Thyroid gland (tissue), 4 donors: ENCODE measurements at regions not wholly inside any gene's neighbourhood (a gene's known extent, or its start where the extent isn't known, plus 50 kb on each side); places are given as distances from the start of the nearest gene placed in this dataset.

ENCODE experiments used
- DNase-seq, 2 donors: peaks; one replicate each; pipeline ENCODE4 v3.0.0-alpha.2; 2019
- H3K27ac ChIP-seq, 3 donors: fragments of 200-600 bp; sonication (generic); 1 replicate in 2 of 3; 2 replicates in 1 of 3; pipeline ENCODE4 v1.5.1; 2016 to 2019; ENCODE audit warnings: mild to moderate bottlenecking in 1 of 3, moderate library complexity in 1 of 3
- H3K27me3 ChIP-seq: fragments of 200-600 bp; sonication (generic); one replicate; pipeline ENCODE4 v1.5.1; 2019
- H3K36me3 ChIP-seq, 2 donors: fragments of 200-600 bp; sonication (generic); one replicate each; pipeline ENCODE4 v1.5.1; 2016 to 2019
- H3K4me1 ChIP-seq, 2 donors: fragments of 200-600 bp; sonication (generic); one replicate each; pipeline ENCODE4 v1.5.1; 2017 to 2019
- H3K4me3 ChIP-seq, 3 donors: fragments of 200-600 bp; sonication (generic); replicated peaks in 1 of 3; 1 replicate in 2 of 3; 2 replicates in 1 of 3; pipeline ENCODE4 v1.5.1; 2016; ENCODE audit warnings: mild to moderate bottlenecking in 1 of 3
- H3K9me3 ChIP-seq: fragments of 200-600 bp; sonication (generic); one replicate; pipeline ENCODE4 v1.5.1; 2017
- CTCF ChIP-seq, 6 experiments: fragments of 200-600 bp in 3 of 6; fragments of 450-650 bp in 3 of 6; sonication (generic) in 3 of 6; IDR thresholded peaks; one replicate each; pipeline ENCODE4 v1.5.1; 2016 to 2019; ENCODE audit warnings: antibody characterized with exemption in 6 of 6, mild to moderate bottlenecking in 2 of 6, inconsistent platforms in 1 of 6, moderate library complexity in 1 of 6
- POLR2A ChIP-seq, 2 donors: fragments of 450-650 bp; IDR thresholded peaks; one replicate each; pipeline ENCODE4 v1.6.1; 2017; ENCODE audit warnings: antibody characterized with exemption in 2 of 2, mild to moderate bottlenecking in 2 of 2, moderate library complexity in 1 of 2
- WGBS, 2 donors: methylation state at CpG; one replicate each; pipeline ENCODE4 v1.1.5; 2017; 5-methylcytosine and 5-hydroxymethylcytosine counted together
- intact Hi-C: fragments of 100-400 bp; cut with DNase I; formaldehyde crosslinking; loops from one replicate; pipeline ENCODE4 v1.15.1; 2023

- Histone ChIP-seq H3K27ac (no peak overlapping the region), H3K27me3 (no peaks in the 10 kb centered on the region), H3K36me3 (no peaks in the 10 kb centered on the region), H3K9me3 (no peaks in the 10 kb centered on the region), H3K4me1 (no peaks in the 10 kb centered on the region), H3K4me3 (no peak overlapping the region)
- DNase-seq = no peak
- intact Hi-C loops = no loop called here
- TF ChIP-seq POLR2A (IDR thresholded peaks at IDR 0.05) = no peak
- TF ChIP-seq CTCF (IDR thresholded peaks at IDR 0.05) = no peak
- 78 to 89% methylated on average over 4 of the region's 4 CpGs for WGBS, 2 donors
These were observed 1317.5 kb upstream of the CELF4 start for GRCh38 chr18:38883111-38883510.

GRCh38 chr18:38879871-38880270, 1314.3 kb upstream of the CELF4 start:
- Histone ChIP-seq H3K4me1 (no peaks in the 10 kb centered on the region), H3K9me3 (no peaks in the 10 kb centered on the region), H3K27ac (no peak overlapping the region), H3K27me3 (no peaks in the 10 kb centered on the region), H3K4me3 (no peak overlapping the region), H3K36me3 (no peaks in the 10 kb centered on the region)
- WGBS, 2 donors = 88 to 93% methylated on average over 1 of the region's 1 CpG
- TF ChIP-seq CTCF (IDR thresholded peaks at IDR 0.05) = no peak
- TF ChIP-seq POLR2A (IDR thresholded peaks at IDR 0.05) = no peak
- intact Hi-C loops = no loop called here
- no peak for DNase-seq

DNA sequence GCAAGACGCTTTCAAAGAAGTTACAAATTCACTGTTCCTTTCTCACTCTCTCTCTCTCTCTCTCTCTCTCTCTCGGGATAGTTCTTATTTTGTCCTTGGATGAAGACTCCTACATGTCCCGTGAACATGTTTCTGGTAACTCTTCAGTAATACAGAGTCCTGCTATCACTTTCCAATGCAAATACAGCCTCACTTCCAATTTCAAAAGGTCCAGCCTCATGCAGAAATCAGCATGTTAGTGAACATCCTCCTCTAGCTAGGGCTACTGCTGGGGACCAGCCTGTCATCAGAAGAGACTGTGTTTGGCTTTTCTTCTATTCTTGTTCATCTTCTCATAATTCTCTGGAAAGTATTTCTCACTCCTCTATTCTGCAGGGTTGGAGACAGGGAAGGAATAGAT, 1306.7 kb upstream of the CELF4 start:
- no peak for DNase-seq
- intact Hi-C loops = no loop called here
- TF ChIP-seq CTCF (IDR thresholded peaks at IDR 0.05) (no peak), POLR2A (IDR thresholded peaks at IDR 0.05) (no peak)
- H3K4me3 ChIP-seq = no peak overlapping the region
- no peaks in the 10 kb centered on the region for H3K9me3 ChIP-seq
- no peaks in the 10 kb centered on the region for H3K4me1 ChIP-seq
- H3K27ac ChIP-seq = no peak overlapping the region
- WGBS, 2 donors = 74 to 76% methylated on average over 3 of the region's 3 CpGs
- no peaks in the 10 kb centered on the region for H3K27me3 ChIP-seq
- no peaks in the 10 kb centered on the region for H3K36me3 ChIP-seq

DNA sequence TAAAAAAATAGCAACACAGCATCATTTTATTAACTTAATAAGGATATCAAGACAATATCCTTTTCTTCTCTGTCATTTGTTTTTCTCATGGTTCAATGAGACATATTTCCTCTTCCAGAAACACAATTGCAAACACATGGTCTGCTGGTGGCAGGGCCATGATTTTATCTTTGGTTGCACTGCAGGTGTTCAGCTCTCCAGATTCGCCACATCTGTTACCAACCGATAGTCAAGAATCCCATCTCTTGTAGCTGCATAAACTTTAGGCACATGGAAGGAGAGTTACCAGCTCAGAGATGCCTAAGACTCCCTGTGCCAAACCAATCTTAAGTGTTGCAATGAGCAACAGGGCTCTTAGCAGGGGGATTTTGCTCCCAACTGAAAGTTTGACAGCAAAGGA, 1303.2 kb upstream of the CELF4 start:
- TF ChIP-seq CTCF (IDR thresholded peaks at IDR 0.05) = no peak
- Histone ChIP-seq H3K36me3 (no peaks in the 10 kb centered on the region), H3K4me1 (no peaks in the 10 kb centered on the region), H3K27ac (no peak overlapping the region), H3K27me3 (no peaks in the 10 kb centered on the region), H3K4me3 (no peak overlapping the region), H3K9me3 (no peaks in the 10 kb centered on the region)
- intact Hi-C loops = no loop called here
- WGBS, 2 donors = 89 to 90% methylated on average over 2 of the region's 2 CpGs
- DNase-seq = no peak

DNA sequence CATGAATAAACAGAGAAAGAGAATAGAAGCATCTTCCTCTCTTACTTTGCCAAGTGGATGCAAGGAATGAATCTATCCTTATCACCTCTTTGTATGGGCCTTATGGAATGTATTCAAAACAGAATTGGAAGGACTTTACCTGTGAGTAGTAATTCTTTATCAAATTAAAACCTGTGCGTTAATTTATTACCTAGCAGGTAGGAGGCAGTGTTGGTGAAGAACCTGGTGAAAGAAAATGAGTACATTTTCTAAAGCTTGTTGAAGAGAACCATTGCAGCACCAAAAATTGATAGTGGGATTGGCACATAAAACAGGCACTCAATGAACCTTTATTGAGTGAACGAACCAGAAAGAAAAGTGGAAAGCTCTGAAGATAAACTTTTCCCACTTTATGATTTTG, 1302.1 kb upstream of the CELF4 start:
- Histone ChIP-seq H3K4me1 (no peaks in the 10 kb centered on the region), H3K27me3 (no peaks in the 10 kb centered on the region), H3K4me3 (no peak overlapping the region), H3K36me3 (no peaks in the 10 kb centered on the region), H3K9me3 (no peaks in the 10 kb centered on the region), H3K27ac (no peak overlapping the region)
- no peak for TF ChIP-seq CTCF (IDR thresholded peaks at IDR 0.05)
- no peak for TF ChIP-seq POLR2A (IDR thresholded peaks at IDR 0.05)
- intact Hi-C loops = no loop called here
- DNase-seq = no peak
- WGBS, 2 donors = 90 to 93% methylated on average over 2 of the region's 2 CpGs
